ENCODE measurements at regions not wholly inside any gene's neighbourhood (a gene's known extent, or its start where the extent isn't known, plus 50 kb on each side); places are given as distances from the start of the nearest gene placed in this dataset.
"Not testable (repeated sequence)": the region's sequence is repeated elsewhere in the genome, so short reads cannot be mapped to it uniquely, and the experiment has no call there.

- Mint-ChIP-seq H3K27me3 (no peaks in the 10 kb centered on the region), H3K36me3 (ENCODE audit: low read depth) (no peaks in the 10 kb centered on the region), H3K4me3 (no peak overlapping the region), H3K4me1 (ENCODE audit: low read depth) (no peaks in the 10 kb centered on the region), H3K27ac (no peak overlapping the region), H3K9me3 (peaks cover 7% of the 10 kb centered on the region)
- no peak for DNase-seq
These were observed 82.5 kb upstream of the RBMS1 start for GRCh38 chr2:160576054-160576499.

GRCh38 chr2:160577081-160577480 lies 83.5 kb upstream of the RBMS1 start:
- DNase-seq; H3K4me3 Mint-ChIP-seq; H3K4me1 Mint-ChIP-seq (ENCODE audit: low read depth); H3K36me3 Mint-ChIP-seq (ENCODE audit: low read depth); H3K9me3 Mint-ChIP-seq; H3K27ac Mint-ChIP-seq; H3K27me3 Mint-ChIP-seq: not testable (repeated sequence)

- Mint-ChIP-seq H3K36me3 (ENCODE audit: low read depth) (no peaks in the 10 kb centered on the region), H3K9me3 (no peaks in the 10 kb centered on the region), H3K27ac (no peak overlapping the region)
These were observed 87.4 kb upstream of the RBMS1 start for GRCh38 chr2:160581035-160581434.

GRCh38 chr2:160581448-160581847 lies 87.8 kb upstream of the RBMS1 start:
- Mint-ChIP-seq H3K4me3 (no peak overlapping the region), H3K27me3 (no peaks in the 10 kb centered on the region), H3K27ac (no peak overlapping the region)

More at GRCh38 chr2:160581035-160581434, 87.4 kb upstream of the RBMS1 start:
- Mint-ChIP-seq H3K4me1 (ENCODE audit: low read depth) (peaks cover 3% of the 10 kb centered on the region), H3K27me3 (no peaks in the 10 kb centered on the region), H3K4me3 (no peak overlapping the region)
- DNase-seq: no peak

GRCh38 chr2:160582081-160582480 lies 88.5 kb upstream of the RBMS1 start:
- Mint-ChIP-seq H3K4me3 (no peak overlapping the region), H3K27me3 (no peaks in the 10 kb centered on the region), H3K4me1 (ENCODE audit: low read depth) (peaks cover 3% of the 10 kb centered on the region), H3K27ac (no peak overlapping the region), H3K36me3 (ENCODE audit: low read depth) (no peaks in the 10 kb centered on the region), H3K9me3 (no peaks in the 10 kb centered on the region)
- DNase-seq: no peak

More at GRCh38 chr2:160581448-160581847, 87.8 kb upstream of the RBMS1 start:
- Mint-ChIP-seq H3K4me1 (ENCODE audit: low read depth) (peaks cover 3% of the 10 kb centered on the region), H3K9me3 (no peaks in the 10 kb centered on the region), H3K36me3 (ENCODE audit: low read depth) (no peaks in the 10 kb centered on the region)
- DNase-seq: no peak

GRCh38 chr2:160582490-160583145 lies 89.0 kb upstream of the RBMS1 start:
- Mint-ChIP-seq H3K36me3 (ENCODE audit: low read depth) (no peaks in the 10 kb centered on the region), H3K9me3 (no peaks in the 10 kb centered on the region), H3K27me3 (no peaks in the 10 kb centered on the region), H3K27ac (no peak overlapping the region), H3K4me3 (no peak overlapping the region), H3K4me1 (ENCODE audit: low read depth) (peaks cover 3% of the 10 kb centered on the region)
- no peak for DNase-seq

- H3K9me3 Mint-ChIP-seq: no peaks in the 10 kb centered on the region
- no peak for DNase-seq
- no peaks in the 10 kb centered on the region for H3K27me3 Mint-ChIP-seq
- H3K4me3 Mint-ChIP-seq: no peak overlapping the region
- no peaks in the 10 kb centered on the region for H3K36me3 Mint-ChIP-seq (ENCODE audit: low read depth)
- H3K27ac Mint-ChIP-seq: no peak overlapping the region
- peaks cover 3% of the 10 kb centered on the region for H3K4me1 Mint-ChIP-seq (ENCODE audit: low read depth)
These were observed 89.5 kb upstream of the RBMS1 start for GRCh38 chr2:160583146-160583535.

- Mint-ChIP-seq H3K27ac (no peak overlapping the region), H3K4me3 (no peak overlapping the region)
These were observed 90.4 kb upstream of the RBMS1 start for GRCh38 chr2:160583813-160584537.

GRCh38 chr2:160584972-160585494 lies 91.4 kb upstream of the RBMS1 start:
- no peak overlapping the region for H3K27ac Mint-ChIP-seq
- peaks cover 2% of the 10 kb centered on the region for H3K9me3 Mint-ChIP-seq
- H3K4me1 Mint-ChIP-seq (ENCODE audit: low read depth): peaks cover 3% of the 10 kb centered on the region
- H3K4me3 Mint-ChIP-seq: no peak overlapping the region
- no peaks in the 10 kb centered on the region for H3K36me3 Mint-ChIP-seq (ENCODE audit: low read depth)
- H3K27me3 Mint-ChIP-seq: no peaks in the 10 kb centered on the region
- no peak for DNase-seq

More at GRCh38 chr2:160583813-160584537, 90.4 kb upstream of the RBMS1 start:
- Mint-ChIP-seq H3K36me3 (ENCODE audit: low read depth) (no peaks in the 10 kb centered on the region), H3K27me3 (no peaks in the 10 kb centered on the region), H3K9me3 (no peaks in the 10 kb centered on the region), H3K4me1 (ENCODE audit: low read depth) (peaks cover 3% of the 10 kb centered on the region)
- no peak for DNase-seq

- H3K27ac Mint-ChIP-seq: no peak overlapping the region
- H3K4me1 Mint-ChIP-seq (ENCODE audit: low read depth): peaks cover 4% of the 10 kb centered on the region
- no peaks in the 10 kb centered on the region for H3K36me3 Mint-ChIP-seq (ENCODE audit: low read depth)
- no peak for DNase-seq
- H3K27me3 Mint-ChIP-seq: no peaks in the 10 kb centered on the region
- no peak overlapping the region for H3K4me3 Mint-ChIP-seq
- peaks cover 9% of the 10 kb centered on the region for H3K9me3 Mint-ChIP-seq
These were observed 97.1 kb upstream of the RBMS1 start for GRCh38 chr2:160590664-160591063.

- no peak overlapping the region for H3K4me3 Mint-ChIP-seq
- no peak for DNase-seq
- no peaks in the 10 kb centered on the region for H3K27me3 Mint-ChIP-seq
- no peak overlapping the region for H3K27ac Mint-ChIP-seq
- peaks cover 1% of the 10 kb centered on the region for H3K4me1 Mint-ChIP-seq (ENCODE audit: low read depth)
- peaks cover 9% of the 10 kb centered on the region for H3K9me3 Mint-ChIP-seq
- no peaks in the 10 kb centered on the region for H3K36me3 Mint-ChIP-seq (ENCODE audit: low read depth)
These were observed 98.8 kb upstream of the RBMS1 start for GRCh38 chr2:160592401-160592800.

- H3K27ac Mint-ChIP-seq: no peak overlapping the region
- no peaks in the 10 kb centered on the region for H3K36me3 Mint-ChIP-seq (ENCODE audit: low read depth)
- H3K4me1 Mint-ChIP-seq (ENCODE audit: low read depth): peaks cover 1% of the 10 kb centered on the region
- H3K27me3 Mint-ChIP-seq: no peaks in the 10 kb centered on the region
- no peak overlapping the region for H3K4me3 Mint-ChIP-seq
- DNase-seq: no peak
- H3K9me3 Mint-ChIP-seq: peaks cover 9% of the 10 kb centered on the region
These were observed 99.4 kb upstream of the RBMS1 start for GRCh38 chr2:160592993-160593392.

- peaks cover under 1% of the 10 kb centered on the region for H3K4me1 Mint-ChIP-seq (ENCODE audit: low read depth)
- DNase-seq: no peak
These were observed 102.8 kb upstream of the RBMS1 start for GRCh38 chr2:160596441-160596840.

GRCh38 chr2:160600437-160600836 lies 106.8 kb upstream of the RBMS1 start:
- H3K4me3 Mint-ChIP-seq; H3K36me3 Mint-ChIP-seq (ENCODE audit: low read depth); DNase-seq; H3K4me1 Mint-ChIP-seq (ENCODE audit: low read depth); H3K27ac Mint-ChIP-seq; H3K9me3 Mint-ChIP-seq; H3K27me3 Mint-ChIP-seq: not testable (repeated sequence)

More at GRCh38 chr2:160596441-160596840, 102.8 kb upstream of the RBMS1 start:
- no peak overlapping the region for H3K27ac Mint-ChIP-seq
- H3K27me3 Mint-ChIP-seq: no peaks in the 10 kb centered on the region
- H3K4me3 Mint-ChIP-seq: no peak overlapping the region
- no peaks in the 10 kb centered on the region for H3K36me3 Mint-ChIP-seq (ENCODE audit: low read depth)
- H3K9me3 Mint-ChIP-seq: peaks cover 7% of the 10 kb centered on the region

GRCh38 chr2:160602073-160602472 lies 108.5 kb upstream of the RBMS1 start:
- no peak for DNase-seq
- Mint-ChIP-seq H3K27ac (no peak overlapping the region), H3K36me3 (ENCODE audit: low read depth) (no peaks in the 10 kb centered on the region), H3K27me3 (no peaks in the 10 kb centered on the region), H3K9me3 (no peaks in the 10 kb centered on the region), H3K4me3 (no peak overlapping the region), H3K4me1 (ENCODE audit: low read depth) (no peaks in the 10 kb centered on the region)

Data from activated T-cell treated with anti-CD3 and anti-CD28 coated beads, Interleukin-2, amount 50 U/mL, for 24 hours (primary cell).